ENCODE measurements at regions not wholly inside any gene's neighbourhood (a gene's known extent, or its start where the extent isn't known, plus 50 kb on each side); places are given as distances from the start of the nearest gene placed in this dataset.

DNA sequence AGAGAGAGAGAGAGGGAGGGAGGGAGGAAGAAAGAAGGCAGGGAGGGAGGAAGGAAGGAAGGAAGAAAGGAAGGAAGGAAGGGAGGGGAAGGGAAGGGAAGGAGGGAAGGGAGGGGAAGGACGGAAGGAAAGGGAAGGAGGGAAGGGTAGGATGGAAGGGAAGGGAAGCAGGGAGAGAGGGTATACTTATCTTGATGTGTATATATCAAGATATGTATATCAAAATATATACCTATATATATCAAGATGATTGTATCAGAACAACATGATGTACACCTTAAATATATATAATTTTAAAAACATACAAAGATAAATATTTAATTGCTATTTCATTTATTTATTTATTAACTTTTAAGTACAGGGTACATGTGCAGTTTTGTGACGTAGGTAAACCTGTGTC lies 96.8 kb upstream of the ADAMTS16 start:
- TF ChIP-seq, protein P1, sequence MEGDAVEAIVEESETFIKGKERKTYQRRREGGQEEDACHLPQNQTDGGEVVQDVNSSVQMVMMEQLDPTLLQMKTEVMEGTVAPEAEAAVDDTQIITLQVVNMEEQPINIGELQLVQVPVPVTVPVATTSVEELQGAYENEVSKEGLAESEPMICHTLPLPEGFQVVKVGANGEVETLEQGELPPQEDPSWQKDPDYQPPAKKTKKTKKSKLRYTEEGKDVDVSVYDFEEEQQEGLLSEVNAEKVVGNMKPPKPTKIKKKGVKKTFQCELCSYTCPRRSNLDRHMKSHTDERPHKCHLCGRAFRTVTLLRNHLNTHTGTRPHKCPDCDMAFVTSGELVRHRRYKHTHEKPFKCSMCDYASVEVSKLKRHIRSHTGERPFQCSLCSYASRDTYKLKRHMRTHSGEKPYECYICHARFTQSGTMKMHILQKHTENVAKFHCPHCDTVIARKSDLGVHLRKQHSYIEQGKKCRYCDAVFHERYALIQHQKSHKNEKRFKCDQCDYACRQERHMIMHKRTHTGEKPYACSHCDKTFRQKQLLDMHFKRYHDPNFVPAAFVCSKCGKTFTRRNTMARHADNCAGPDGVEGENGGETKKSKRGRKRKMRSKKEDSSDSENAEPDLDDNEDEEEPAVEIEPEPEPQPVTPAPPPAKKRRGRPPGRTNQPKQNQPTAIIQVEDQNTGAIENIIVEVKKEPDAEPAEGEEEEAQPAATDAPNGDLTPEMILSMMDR (IDR thresholded peaks at IDR 0.05; ENCODE audit: extremely low read depth in 1 of 2, insufficient read depth in 1 of 2, low read depth in 1 of 2, low read length in 2 of 2), result no peak
- no peak for TF ChIP-seq JUN (IDR thresholded peaks at IDR 0.05; ENCODE audit: borderline replicate concordance, insufficient read depth, insufficient read length, low read depth)
- no peak for TF ChIP-seq POLR2A (IDR thresholded peaks at IDR 0.05; ENCODE audit: low read depth, low read length)
- no peak for TF ChIP-seq POLR2AphosphoS5 (IDR thresholded peaks at IDR 0.05; ENCODE audit: insufficient read depth, low read depth, low read length)
- TF ChIP-seq, protein P2, sequence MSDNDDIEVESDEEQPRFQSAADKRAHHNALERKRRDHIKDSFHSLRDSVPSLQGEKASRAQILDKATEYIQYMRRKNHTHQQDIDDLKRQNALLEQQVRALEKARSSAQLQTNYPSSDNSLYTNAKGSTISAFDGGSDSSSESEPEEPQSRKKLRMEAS (IDR thresholded peaks at IDR 0.05; ENCODE audit: insufficient read depth, insufficient read length), result no peak
- TF ChIP-seq GATA2 (IDR thresholded peaks at IDR 0.05; ENCODE audit: insufficient read depth, insufficient read length, low read depth, low read length), result no peak
